ENCODE measurements at regions not wholly inside any gene's neighbourhood (a gene's known extent, or its start where the extent isn't known, plus 50 kb on each side); places are given as distances from the start of the nearest gene placed in this dataset.

GRCh38 chr9:129457325-129457779 is 163.5 kb downstream of the C9orf50 start:
- H3K4me3 ChIP-seq (replicated peaks in 1 of 3; ENCODE audit: insufficient read depth in 1 of 3, low read depth in 1 of 3, low read length in 3 of 3): no peak overlapping the region
- BruUV-seq (replicated peaks): no TSS peak
- H4K20me1 ChIP-seq (replicated peaks; ENCODE audit: control insufficient read depth, extremely low read depth, insufficient read depth, low read length): no peaks in the 10 kb centered on the region
- ChIA-PET CTCF (interaction anchor here (1.5 kb wide), 1 partner anchor 26 kb away, joined by 3 read pairs; no protein-coding TSS in a partner anchor), POLR2A (no interaction called here)
- H3K27ac ChIP-seq (ENCODE audit: insufficient read depth, low read depth, low read length): no peak overlapping the region
- DNase-seq (ENCODE audit: low read depth, low spot score) (no peak), FAIRE-seq (no peak)
- dilution Hi-C loops (cut with MboI; ENCODE audit: extremely low pct_ligation_motif_present, low sequenced_read_pairs) (no loop called here), intact Hi-C loops (cut with micrococcal nuclease) (no loop called here)
- TF ChIP-seq GATA2 (IDR thresholded peaks at IDR 0.05; ENCODE audit: insufficient read depth, insufficient read length, low read depth, low read length): no peak
- TF ChIP-seq MYC (IDR thresholded peaks at IDR 0.05; ENCODE audit: low read depth, low read length): no peak
- no peak for TF ChIP-seq JUN (IDR thresholded peaks at IDR 0.05; ENCODE audit: borderline replicate concordance, insufficient read depth, insufficient read length, low read depth)
- no peak for TF ChIP-seq FOS (IDR thresholded peaks at IDR 0.05; ENCODE audit: borderline replicate concordance, insufficient read depth, low read length)
- no peak for TF ChIP-seq POLR2AphosphoS5 (IDR thresholded peaks at IDR 0.05; ENCODE audit: insufficient read depth, low read depth, low read length)
- no peak for TF ChIP-seq MAX (IDR thresholded peaks at IDR 0.05; ENCODE audit: insufficient read depth, insufficient read length)
- no peak for TF ChIP-seq POLR2A (IDR thresholded peaks at IDR 0.05; ENCODE audit: low read depth, low read length)
- no peak for TF ChIP-seq CTCF (IDR thresholded peaks at IDR 0.05; ENCODE audit: extremely low read depth in 1 of 2, insufficient read depth in 1 of 2, low read depth in 1 of 2, low read length in 2 of 2)
- no peak for TF ChIP-seq EZH2 (IDR thresholded peaks at IDR 0.05; ENCODE audit: borderline replicate concordance, low read depth, low read length, severe bottlenecking)
- H3K4me1 ChIP-seq (ENCODE audit: control insufficient read depth, extremely low read depth, insufficient read depth, low read length): peaks cover 11% of the 10 kb centered on the region
- no peaks in the 10 kb centered on the region for H3K9me1 ChIP-seq (replicated peaks; ENCODE audit: control insufficient read depth, extremely low read depth, insufficient read depth, low read length)
- H3K4me2 ChIP-seq (ENCODE audit: insufficient read depth, low read length): no peak overlapping the region
- no peaks in the 10 kb centered on the region for H3K9me3 ChIP-seq (replicated peaks; ENCODE audit: control insufficient read depth, insufficient read depth, low read length)
- no peaks in the 10 kb centered on the region for H3K36me3 ChIP-seq (ENCODE audit: control insufficient read depth in 2 of 2, extremely low read depth in 1 of 2, insufficient read depth in 2 of 2, low read length in 2 of 2)
- H2AFZ ChIP-seq (ENCODE audit: low read depth, low read length): no peak overlapping the region
- H3K9ac ChIP-seq (replicated peaks; ENCODE audit: extremely low read depth, insufficient read depth, low read length): no peak overlapping the region
- H3K79me2 ChIP-seq (ENCODE audit: control insufficient read depth, insufficient read depth, low read length): no peaks in the 10 kb centered on the region
- peaks cover 0 to 3% of the 10 kb centered on the region in 2 experiments for H3K27me3 ChIP-seq (ENCODE audit: control insufficient read depth in 2 of 2, insufficient read depth in 2 of 2, low read length in 2 of 2)

Measured in endothelial cell of umbilical vein (primary cell).